ENCODE measurements at regions not wholly inside any gene's neighbourhood (a gene's known extent, or its start where the extent isn't known, plus 50 kb on each side); places are given as distances from the start of the nearest gene placed in this dataset.

DNA sequence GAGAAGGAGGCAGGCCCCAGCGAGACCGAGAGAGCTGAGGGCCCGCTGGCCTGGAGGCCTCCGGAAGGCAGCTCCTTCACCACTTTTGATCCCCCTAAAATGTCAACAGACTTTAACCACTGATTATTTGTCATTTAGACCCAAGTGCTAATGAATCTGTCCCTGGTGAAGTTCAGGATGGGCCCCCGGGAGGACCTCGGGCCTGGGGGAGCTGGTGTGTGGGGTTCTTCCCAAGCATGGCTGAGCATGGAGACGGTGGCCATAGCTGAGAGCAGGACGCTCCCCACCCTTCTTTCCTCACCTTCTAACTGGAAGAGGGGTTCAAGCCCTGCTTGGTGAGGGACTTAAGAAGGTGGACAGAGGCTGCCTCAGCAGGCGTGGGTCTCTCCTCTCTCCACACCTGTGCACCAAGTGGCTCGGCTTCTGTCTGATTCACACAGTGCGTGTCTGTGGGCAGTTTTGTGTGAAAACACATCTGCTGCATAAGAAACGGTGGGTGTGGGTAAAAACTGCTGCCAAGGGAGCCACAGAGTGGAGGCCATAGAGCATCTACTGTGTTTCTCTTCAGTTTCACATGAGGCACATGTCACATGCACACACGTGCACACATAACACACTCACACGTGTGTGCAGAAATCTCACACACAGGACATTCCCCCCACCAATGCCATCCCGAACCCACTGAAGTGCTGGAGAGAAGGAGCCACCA is 53.5 kb upstream of the VIPR2 start:
- TF ChIP-seq SUZ12 (IDR thresholded peaks at IDR 0.05): no peak
- no peak for TF ChIP-seq BHLHE40 (IDR thresholded peaks at IDR 0.05; ENCODE audit: borderline replicate concordance)
- no peak for TF ChIP-seq ELF4 (IDR thresholded peaks at IDR 0.05)
- no peak for TF ChIP-seq HDGF (IDR thresholded peaks at IDR 0.05; ENCODE audit: borderline replicate concordance)
- no peak for TF ChIP-seq FOXM1 (IDR thresholded peaks at IDR 0.05; ENCODE audit: borderline replicate concordance)
- TF ChIP-seq SP1 (IDR thresholded peaks at IDR 0.05): no peak
- no peak for TF ChIP-seq L3MBTL2 (conservative IDR thresholded peaks at IDR 0.05)
- no peak for TF ChIP-seq FOXK2 (IDR thresholded peaks at IDR 0.05)
- TF ChIP-seq TARDBP (IDR thresholded peaks at IDR 0.05): no peak

Data from HEK293T (cell line).